ENCODE measurements at regions not wholly inside any gene's neighbourhood (a gene's known extent, or its start where the extent isn't known, plus 50 kb on each side); places are given as distances from the start of the nearest gene placed in this dataset.
"Not testable (repeated sequence)": the region's sequence is repeated elsewhere in the genome, so short reads cannot be mapped to it uniquely, and the experiment has no call there.

DNA sequence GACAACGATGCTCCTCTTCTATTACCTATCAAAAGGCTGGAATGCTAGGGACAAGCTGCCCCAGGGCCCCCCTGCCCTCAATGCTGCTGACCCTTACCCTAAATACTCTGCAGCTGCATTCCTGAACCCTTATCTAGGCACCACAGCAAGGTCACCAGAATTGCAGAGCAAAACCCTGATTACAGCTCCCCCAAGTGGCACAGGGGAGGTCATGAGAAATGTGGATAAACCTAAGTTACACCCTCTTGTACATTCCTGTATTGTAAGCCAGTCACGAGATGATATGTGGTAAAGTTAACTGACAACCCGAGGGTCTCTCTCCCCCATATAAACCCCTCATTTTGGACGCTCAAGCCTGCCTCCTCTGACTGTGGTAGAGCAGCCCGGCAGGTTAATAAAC lies 411.8 kb upstream of the STXBP6 start:
- no peaks in the 10 kb centered on the region for H3K4me1 ChIP-seq
- no peaks in the 10 kb centered on the region for H3K36me3 ChIP-seq
- no peak for ATAC-seq
- H3K4me3 ChIP-seq: no peak overlapping the region
- no peaks in the 10 kb centered on the region for H3K27me3 ChIP-seq
- no peak for TF ChIP-seq EP300 (IDR thresholded peaks at IDR 0.05)
- TF ChIP-seq POLR2A (IDR thresholded peaks at IDR 0.05): no peak
- no peak for TF ChIP-seq CTCF (IDR thresholded peaks at IDR 0.05)
- no peak for TF ChIP-seq POLR2AphosphoS5 (IDR thresholded peaks at IDR 0.05)
- peaks cover 0 to 5% (median 0%) of the 10 kb centered on the region in 3 donors for H3K9me3 ChIP-seq
- H3K27ac ChIP-seq: no peak overlapping the region
- WGBS, 2 donors (ENCODE audit: low coverage in 1 of 2): 74 to 82% methylated on average over 4 to 5 of the region's 5 CpGs

DNA sequence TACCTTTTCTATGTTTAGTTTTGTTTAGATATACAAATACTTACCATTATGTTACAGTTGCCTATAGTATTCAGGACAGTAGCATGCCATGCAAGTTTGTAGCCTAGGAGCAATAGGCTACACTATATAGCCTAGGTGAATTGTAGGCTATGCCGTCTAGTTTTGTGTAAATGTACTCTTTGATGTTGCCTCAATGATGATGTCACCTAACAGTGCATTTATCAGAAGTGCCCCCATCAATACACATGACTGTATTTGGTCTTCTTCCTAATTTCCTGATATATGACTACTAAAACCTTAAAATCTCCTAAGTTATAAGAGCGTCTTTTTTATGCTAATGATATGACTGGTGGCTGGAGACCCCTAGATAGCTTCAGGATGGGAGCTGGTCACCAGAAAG lies 394.4 kb upstream of the STXBP6 start:
- Histone ChIP-seq H3K36me3 (no peaks in the 10 kb centered on the region), H3K27ac (no peak overlapping the region), H3K4me3 (no peak overlapping the region), H3K27me3 (no peaks in the 10 kb centered on the region), H3K9me3 (no peaks in the 10 kb centered on the region), H3K4me1 (no peaks in the 10 kb centered on the region)
- 88 to 90% methylated on average over 1 to 2 of the region's 2 CpGs for WGBS, 2 donors (ENCODE audit: low coverage in 1 of 2)
- ATAC-seq: no peak
- TF ChIP-seq CTCF (IDR thresholded peaks at IDR 0.05): no peak
- no peak for TF ChIP-seq POLR2A (IDR thresholded peaks at IDR 0.05)
- no peak for TF ChIP-seq EP300 (IDR thresholded peaks at IDR 0.05)
- TF ChIP-seq POLR2AphosphoS5 (IDR thresholded peaks at IDR 0.05): no peak

- not testable (repeated sequence) for ATAC-seq
These were observed 390.4 kb upstream of the STXBP6 start for GRCh38 chr14:25440382-25440781.

DNA sequence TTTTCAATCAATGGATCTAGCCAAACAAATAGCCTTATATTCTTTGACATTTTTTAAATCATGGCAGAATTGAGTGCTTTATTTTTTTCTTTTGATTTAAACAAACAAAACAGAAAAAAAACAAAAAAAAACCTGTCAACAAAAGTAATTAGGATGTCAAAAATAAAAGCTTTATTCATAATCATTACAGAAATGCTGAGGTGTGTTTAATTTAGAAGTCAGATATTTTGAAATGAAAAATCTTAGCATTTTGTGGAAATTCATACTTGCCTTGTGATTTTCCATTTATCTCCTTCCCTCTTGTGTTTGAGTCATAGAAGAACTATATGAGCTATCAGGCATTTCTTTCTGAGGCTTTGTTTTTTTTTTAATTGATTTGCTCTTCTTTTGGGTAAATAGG lies 387.0 kb upstream of the STXBP6 start:
- no peaks in the 10 kb centered on the region for H3K9me3 ChIP-seq
- TF ChIP-seq POLR2A (IDR thresholded peaks at IDR 0.05) (no peak), CTCF (IDR thresholded peaks at IDR 0.05) (no peak), EP300 (IDR thresholded peaks at IDR 0.05) (no peak), POLR2AphosphoS5 (IDR thresholded peaks at IDR 0.05) (no peak)
- ATAC-seq: no peak
- H3K4me3 ChIP-seq: no peak overlapping the region
- H3K27ac ChIP-seq: no peak overlapping the region
- no peaks in the 10 kb centered on the region for H3K27me3 ChIP-seq
- H3K4me1 ChIP-seq: no peaks in the 10 kb centered on the region
- H3K36me3 ChIP-seq: no peaks in the 10 kb centered on the region

More at GRCh38 chr14:25440382-25440781, 390.4 kb upstream of the STXBP6 start:
- H3K27ac ChIP-seq, H3K4me1 ChIP-seq, H3K27me3 ChIP-seq, H3K4me3 ChIP-seq, H3K36me3 ChIP-seq, H3K9me3 ChIP-seq: not testable (repeated sequence)
- 77 to 79% methylated on average over 2 of the region's 2 CpGs for WGBS, 2 donors (ENCODE audit: low coverage in 1 of 2)

DNA sequence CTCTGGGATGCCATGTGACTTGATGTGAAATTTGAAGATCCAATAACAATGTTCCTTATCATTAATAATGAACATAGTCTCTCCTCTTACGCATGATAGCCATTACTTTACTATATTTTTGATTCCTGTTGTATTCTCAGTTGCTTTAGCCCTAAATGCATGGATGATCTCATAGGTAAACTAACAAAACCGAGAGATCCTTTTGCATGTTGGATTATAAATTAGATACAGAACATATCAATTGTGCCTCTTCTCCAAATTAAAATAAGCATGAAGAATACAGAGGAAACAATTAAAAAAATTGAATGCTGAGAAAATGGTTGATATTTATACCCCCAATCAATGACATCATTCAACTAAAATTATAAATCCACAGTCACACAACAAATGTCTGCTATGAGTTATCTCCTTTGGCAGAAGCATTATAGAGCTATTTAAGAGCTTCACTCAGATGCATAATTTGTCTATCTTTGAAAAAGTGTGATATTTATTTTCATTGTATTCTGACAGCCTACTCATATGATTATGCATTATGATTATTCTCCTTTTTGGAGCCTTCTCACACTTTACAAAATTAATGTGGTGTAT lies 386.4 kb upstream of the STXBP6 start:
- Histone ChIP-seq H3K4me1 (no peaks in the 10 kb centered on the region), H3K4me3 (no peak overlapping the region), H3K27me3 (no peaks in the 10 kb centered on the region), H3K36me3 (no peaks in the 10 kb centered on the region), H3K27ac (no peak overlapping the region), H3K9me3 (no peaks in the 10 kb centered on the region)
- TF ChIP-seq EP300 (IDR thresholded peaks at IDR 0.05) (no peak), POLR2AphosphoS5 (IDR thresholded peaks at IDR 0.05) (no peak), CTCF (IDR thresholded peaks at IDR 0.05) (no peak), POLR2A (IDR thresholded peaks at IDR 0.05) (no peak)
- WGBS, 2 donors (ENCODE audit: low coverage in 1 of 2): 82 to 94% methylated on average over 2 of the region's 2 CpGs
- ATAC-seq: no peak
